NCI-H1092 (cell line): ENCODE measurements at regions not wholly inside any gene's neighbourhood (a gene's known extent, or its start where the extent isn't known, plus 50 kb on each side); places are given as distances from the start of the nearest gene placed in this dataset.
A peak's percentile ranks its signal among the peaks of the same experiment; 100 is the strongest.
"Not testable (repeated sequence)": the region's sequence is repeated elsewhere in the genome, so short reads cannot be mapped to it uniquely, and the experiment has no call there.

Experiments used
- DNase-seq: peaks from one replicate; lab custom pipeline; 2025; lab: John Stamatoyannopoulos, UW

DNA sequence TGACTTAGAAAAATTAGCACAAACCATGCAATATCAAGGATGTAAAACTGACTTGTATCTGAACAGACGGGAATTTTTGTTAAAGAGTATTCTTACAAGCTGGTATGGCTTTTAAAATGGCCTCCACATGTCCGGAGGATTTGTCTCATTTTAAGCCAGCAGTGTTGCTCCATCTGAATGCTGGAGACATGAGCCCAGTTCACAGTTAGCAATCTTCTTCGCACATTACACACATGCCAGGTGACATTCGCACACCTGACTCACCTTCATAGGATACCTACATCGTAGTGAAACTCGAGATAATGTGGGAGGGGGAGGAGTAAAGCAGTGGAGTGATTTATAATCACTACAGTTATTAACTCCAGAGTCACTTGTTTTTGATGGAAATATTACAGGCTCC lies 231.8 kb upstream of the RBBP8 start:
- no peak for DNase-seq

DNA sequence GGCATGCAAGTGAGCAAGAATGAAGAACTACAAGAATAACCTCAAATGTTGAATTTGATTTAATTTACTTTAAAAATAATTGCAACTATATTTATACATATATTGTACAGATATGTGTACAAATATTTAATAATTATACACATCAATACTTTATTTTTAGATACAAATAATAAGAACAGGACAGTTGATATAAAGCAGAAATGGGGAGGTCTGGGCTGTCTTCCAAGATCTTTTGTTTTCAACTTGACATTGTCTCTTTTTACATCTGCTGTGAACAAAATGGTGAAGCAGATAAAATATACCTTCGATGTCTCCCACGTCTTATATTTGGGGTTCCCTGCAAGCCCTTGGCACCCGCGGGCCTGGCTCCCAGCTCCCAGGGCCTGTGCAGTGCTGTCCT lies 231.3 kb upstream of the RBBP8 start:
- DNase-seq, result no peak

DNA sequence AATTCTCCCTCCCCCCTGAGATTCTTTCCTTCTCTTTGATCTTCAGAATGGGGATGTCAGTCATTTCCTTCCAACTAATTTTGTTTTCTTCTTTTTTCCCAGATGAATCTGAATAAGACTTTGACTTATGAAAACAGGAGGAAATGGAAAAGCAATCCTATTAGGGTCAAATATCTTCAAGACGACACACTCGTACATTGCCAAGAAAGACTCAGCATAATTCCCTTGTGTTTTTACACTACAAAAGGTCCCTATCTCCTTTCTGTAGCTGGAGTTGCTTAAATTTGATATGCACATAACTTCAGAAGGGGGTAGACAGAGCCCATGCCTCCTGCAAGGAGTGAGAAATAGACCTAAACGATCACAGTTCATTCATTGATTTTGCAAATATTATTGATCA lies 230.3 kb upstream of the RBBP8 start:
- no peak for DNase-seq

DNA sequence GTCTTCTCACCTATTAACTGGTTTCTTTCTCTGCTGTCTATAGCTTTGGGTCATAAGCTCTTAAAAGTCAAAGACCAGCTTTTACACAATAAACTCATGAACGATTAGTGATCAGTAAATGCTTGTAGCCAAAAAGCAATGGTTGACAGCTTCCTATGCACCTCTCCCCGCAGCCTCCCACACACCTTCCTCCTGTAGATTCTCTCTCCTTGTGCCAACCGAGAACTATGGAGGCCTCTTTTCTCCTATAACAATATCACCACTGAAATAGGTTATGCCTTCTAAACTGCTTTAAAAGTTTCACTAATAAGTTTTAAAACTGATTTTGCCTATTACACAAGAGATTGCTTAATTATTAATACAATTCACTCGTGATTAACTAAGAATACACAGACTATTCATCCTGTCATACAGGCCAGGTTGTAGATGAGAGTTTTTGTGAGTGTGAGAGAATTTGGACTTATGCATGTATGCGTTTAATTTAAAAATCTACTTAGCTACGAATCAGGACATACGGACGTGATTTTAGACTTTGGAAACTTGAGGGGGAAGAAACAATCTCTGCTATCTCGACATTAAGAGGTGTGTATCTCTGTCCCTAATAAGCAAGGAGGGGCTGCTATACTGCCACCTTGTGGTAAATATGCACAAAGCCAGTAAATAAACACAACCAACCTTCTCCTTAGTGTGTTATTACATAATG lies 229.1 kb upstream of the RBBP8 start:
- DNase-seq, result peak; percentile 17

DNA sequence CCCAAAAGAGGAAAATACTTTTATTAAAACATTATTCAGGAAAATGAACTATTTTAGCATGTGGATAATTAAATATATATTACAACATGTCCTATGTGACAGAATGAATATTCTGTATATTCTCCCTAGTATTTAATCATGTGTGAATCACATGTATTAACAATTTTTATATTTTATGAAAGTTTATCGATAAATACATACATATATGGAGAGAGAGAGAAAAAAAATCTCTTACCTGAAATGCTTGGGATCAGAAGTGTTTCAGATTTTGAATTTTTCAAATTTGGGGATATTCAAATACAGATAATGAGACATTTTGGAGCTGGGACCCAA lies 228.6 kb upstream of the RBBP8 start:
- no peak for DNase-seq

DNA sequence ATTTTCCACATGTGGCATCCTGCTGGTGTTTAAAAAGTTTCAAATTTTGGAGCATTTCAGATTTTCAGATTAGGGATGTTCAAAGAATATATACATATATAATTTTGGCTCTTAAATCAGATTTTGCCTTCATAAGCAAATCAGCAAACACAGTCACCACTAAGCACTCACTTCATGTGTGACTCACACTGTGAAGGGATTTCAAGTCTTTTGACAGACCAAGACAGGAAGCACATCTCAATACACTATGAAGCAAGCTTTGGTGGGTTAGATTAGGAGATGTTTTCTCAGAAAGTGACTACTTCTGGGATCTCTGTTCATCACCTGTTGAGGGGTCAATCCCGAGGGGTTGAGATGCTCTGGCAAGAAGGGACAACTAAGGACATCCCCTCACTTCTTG lies 227.8 kb upstream of the RBBP8 start:
- DNase-seq, result no peak

DNA sequence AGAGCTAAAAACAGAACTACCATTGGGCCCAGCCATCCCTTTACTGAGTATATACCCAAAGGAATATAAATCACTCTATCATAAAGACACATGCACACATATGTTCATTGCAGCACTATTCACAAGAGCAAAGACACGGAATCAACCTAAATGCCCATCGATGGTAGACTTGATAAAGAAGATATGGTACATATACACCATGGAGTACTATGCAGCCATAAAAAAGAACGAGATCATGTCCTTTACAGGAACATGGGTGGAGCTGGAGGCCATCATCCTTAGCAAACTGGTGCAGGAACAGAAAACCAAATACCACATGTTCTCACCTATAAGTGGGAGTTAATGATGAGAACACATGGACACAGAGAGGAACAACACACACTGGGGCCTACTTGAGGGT lies 227.1 kb upstream of the RBBP8 start:
- not testable (repeated sequence) for DNase-seq

DNA sequence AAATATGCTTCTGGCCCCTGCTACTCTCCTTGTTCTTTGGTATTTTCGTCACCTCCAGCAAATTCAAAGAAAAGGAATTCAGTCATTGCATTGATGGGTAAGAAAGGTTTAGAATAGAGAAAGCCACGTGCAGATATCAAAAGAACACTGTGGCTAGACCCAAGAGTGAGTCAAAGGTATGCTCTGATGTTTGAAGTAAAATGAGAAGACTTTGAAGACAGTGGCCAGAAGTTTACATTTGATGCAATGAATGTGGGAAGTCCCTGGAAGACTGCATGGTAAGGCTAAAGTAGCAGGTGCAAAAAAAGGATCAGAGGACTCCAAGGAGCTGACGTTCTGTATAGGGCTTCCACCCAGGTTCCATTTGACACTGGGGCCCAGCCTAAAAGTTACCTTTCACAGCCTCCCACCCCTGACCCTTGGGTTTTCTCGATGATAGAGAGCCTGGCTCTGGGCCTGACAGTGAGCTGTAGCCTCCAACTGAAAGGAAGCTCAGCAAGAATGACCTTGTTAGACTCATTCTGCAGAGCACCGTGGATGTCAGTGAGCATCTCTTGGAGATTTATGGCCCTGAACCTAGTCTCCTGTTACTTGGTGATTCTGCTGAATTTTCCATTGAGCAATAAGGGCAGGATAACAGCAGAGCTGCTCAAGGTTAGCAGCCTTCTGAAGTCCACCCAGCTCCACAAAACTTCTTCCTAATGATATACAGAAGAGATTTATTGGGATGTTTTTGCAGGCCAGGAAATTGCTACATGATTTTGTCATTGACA lies 223.7 kb upstream of the RBBP8 start:
- DNase-seq, result no peak

DNA sequence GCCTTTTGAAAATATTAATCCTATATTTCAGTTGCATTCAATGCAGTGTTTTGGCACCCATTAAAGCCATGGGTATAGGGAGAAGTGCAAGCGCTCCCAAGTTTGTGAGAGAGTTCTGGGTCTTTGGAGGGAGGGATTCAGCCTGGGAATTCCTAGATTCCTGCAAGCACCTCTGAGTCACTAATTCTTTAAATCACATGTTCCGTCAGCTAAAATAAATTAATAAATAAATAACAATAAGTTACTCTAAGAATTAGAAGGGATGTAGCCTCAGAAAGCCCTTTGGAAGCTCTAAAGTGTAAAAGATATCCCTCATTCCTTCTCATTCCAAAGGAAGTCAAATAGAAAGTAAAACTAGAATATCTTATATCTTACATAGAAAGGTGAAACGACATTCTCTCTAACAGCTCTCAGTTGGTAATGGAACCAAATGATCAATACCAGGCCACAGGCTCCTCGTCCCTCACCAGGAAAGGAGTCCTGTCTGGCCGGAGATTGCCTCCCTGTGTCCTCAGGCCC lies 222.4 kb upstream of the RBBP8 start:
- no peak for DNase-seq

DNA sequence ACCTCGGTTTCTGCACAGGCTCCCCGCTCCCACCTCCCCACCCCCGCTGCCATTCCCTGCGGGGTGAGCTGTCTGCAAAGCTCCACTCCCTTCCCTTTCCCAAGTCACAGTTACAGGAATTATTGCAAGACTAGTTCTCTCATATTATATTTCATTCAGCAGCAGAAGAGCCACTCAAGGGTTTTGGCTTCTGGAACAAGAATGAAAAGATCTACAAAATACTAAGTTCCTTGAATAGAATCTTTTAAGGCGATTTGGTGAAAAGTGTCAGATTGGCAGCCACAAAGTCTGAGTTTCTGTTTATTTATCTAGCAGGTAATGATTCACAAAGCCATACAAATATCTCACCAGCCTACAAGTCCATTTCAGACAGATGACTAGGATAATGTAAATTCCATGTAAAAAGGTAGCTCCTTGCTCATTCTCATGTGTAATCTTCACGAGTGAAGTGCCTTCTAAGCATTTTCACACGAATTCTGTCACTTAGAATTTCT lies 221.9 kb upstream of the RBBP8 start:
- DNase-seq, result no peak

DNA sequence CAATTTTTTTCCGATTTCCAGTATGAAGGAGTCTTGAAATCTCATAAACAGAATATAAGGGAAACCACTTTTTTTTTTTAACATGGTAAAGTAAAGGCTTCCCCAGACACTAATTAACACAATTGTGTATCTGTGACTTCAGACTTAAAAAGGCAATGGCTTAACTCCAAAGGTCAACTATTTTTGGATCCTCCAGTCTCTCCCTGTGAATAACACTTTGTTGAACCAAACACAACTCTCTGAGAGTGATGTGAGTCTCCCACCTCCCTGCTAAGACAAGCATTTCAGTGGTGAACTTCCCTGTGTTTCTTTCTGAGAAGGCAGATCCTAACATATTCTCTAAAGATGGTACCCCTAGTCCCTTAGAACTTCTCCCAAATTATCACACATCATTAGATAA lies 219.6 kb upstream of the RBBP8 start:
- DNase-seq, result no peak

DNA sequence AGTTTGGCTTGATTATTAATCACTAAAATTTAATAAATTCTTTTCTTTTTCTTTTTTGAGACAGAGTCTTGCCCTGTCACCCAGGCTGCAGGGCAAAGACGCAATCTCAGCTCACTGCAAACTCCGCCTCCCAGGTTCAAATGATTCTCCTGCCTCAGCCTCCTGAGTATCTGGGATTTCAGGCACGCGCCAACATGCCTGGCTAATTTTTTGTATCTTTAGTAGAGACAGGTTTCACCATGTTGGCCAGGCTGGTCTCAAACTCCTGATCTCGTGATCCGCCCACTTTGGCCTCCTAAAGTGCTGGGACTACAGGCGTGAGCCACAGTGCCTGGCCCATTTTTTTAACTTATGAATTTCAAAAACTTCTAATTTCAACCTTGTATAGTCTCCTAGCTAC lies 215.6 kb upstream of the RBBP8 start:
- DNase-seq, result not testable (repeated sequence)

DNA sequence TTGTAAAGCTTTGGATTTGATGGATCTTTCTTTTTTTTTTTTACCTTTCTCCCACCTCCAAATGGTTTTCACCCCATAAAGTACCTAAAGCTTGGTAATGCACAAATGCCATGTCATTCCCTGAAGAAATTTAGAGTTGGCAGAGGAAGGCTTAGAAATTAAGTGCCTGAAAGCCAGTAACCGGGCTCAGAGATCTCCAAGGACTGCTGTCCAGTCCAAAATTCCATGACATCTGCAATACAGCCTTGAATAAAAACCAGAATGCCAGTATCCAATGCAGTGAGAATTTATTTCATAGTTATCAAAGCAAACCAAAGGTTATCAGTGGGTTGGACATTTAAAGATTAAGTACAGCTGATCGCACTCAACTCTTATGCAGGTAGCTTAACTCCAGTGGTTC lies 209.9 kb upstream of the RBBP8 start:
- no peak for DNase-seq

DNA sequence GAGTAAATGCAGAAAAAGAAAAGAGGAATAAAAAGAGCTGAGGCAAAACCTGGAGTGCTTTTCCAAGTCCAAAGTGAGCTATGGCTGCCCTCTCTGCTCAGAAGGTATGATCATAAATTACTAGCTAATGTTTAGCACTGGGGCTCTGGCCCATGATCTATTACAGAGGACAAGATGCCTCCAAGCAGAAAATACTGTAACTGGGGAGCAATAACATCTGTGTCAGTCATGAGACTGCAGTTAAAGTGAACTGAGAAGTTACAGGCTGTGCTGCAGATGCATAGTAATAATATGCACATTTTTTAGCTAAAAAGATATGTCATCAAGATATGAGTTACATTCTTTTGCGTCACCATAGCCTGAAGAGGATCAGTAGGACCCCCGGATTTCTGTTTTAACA lies 209.4 kb upstream of the RBBP8 start:
- no peak for DNase-seq

DNA sequence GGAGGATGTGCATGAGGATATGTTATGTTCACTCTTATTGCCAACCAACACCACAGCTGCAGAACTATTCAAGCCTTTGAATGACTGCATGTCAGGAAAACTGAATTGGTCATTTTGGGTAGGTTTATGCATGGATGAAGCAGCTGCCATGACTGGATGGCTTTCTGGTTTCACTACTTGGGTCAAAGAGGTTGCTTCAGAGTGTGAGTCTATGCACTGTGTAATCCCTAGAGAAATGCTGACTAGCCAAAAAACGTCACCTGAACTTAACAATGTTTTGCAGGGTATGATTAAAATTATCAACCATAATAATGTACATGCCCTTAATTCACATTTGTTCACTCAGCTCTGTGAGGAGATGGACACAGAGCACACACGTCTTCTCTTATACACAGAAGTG lies 206.7 kb upstream of the RBBP8 start:
- no peak for DNase-seq

DNA sequence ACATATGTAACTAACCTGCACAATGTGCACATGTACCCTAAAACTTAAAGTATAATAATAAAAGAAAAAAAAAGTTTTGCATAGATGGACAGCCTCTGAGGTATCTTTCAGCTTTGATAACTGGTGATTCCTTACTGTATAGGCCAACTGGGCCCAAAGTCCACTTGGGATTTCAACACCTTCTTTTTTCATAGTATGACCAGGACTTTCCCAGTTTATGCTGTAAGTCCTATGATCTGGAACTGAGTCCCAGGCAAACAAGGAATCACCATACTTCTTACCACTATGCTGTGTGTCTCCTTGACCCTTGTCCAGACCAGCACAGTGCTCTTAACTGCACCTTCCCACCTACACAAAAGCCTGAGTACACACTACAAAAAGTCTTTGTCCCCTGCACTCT lies 205.1 kb upstream of the RBBP8 start:
- no peak for DNase-seq

DNA sequence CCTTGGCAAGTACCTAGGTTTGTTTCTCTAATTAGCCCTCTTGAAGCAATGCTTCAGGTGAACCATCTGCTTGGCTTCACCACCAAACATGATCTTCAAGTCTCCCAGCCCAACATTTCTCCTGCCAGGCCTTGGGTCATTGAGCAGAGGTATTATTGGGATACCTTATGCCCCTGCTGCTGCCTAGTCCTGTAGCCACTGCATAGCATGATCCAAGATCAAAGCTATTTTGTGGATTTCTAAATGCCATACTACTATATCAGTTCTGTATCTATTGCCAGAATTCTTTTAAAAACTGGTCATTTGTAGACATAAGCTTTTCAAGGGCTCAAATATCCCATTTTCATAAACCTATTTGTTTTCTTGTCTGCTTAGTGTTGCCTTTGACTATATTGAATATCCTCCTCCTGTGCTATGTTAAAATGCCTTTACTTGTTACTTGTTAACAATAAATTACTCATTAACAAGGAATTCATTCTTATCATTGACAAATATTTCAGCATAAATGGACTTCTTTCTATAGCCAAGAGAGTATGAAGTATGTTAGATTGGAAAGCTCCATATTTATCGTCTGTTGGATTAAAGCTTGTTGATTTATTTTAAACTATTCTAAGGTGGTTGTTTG lies 204.5 kb upstream of the RBBP8 start:
- DNase-seq, result no peak

DNA sequence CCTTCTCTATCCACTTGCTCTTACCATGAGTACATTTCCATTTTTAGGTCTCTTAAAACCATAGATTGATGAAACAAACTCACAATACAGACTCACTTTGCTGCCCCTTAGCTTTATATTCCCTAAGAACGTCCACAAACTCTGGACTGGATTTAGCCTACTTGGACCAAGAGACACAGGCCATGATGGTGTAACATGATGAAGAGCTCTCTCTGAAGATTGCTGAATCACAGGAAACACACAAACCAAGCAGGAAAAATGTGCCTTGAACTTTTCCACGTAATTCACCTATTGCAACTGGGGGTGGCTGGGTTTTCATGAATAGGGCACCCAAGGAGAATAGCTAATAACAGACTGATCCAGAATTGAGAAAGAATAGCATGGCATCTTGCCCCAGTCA lies 201.7 kb upstream of the RBBP8 start:
- DNase-seq, result no peak

DNA sequence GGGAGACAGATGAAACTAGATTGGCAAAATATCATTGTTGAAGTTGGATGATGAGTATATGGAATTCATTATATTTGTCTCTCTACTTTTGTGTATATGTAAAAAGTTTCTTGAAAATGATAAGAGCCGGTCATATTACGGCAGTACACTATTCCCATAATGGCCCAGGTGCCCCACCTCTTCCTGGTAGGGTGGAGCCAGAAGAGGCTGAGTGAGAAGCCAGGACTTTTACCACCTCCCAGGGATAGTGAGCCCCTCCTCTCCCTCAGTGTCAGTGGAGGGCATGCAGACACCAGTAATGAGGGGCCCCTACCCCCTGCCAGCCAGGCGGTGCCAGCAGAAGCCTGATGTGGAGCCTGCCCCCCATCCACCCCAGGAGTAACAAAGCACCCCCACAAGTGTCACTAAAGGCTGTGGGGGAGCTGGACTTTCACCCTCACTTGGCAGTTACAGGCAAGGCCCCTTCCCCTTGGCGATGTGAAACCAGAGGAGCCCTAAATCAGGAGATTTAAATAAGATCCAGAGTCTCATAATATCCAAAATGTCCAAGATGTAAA lies 198.9 kb upstream of the RBBP8 start:
- DNase-seq, result no peak

DNA sequence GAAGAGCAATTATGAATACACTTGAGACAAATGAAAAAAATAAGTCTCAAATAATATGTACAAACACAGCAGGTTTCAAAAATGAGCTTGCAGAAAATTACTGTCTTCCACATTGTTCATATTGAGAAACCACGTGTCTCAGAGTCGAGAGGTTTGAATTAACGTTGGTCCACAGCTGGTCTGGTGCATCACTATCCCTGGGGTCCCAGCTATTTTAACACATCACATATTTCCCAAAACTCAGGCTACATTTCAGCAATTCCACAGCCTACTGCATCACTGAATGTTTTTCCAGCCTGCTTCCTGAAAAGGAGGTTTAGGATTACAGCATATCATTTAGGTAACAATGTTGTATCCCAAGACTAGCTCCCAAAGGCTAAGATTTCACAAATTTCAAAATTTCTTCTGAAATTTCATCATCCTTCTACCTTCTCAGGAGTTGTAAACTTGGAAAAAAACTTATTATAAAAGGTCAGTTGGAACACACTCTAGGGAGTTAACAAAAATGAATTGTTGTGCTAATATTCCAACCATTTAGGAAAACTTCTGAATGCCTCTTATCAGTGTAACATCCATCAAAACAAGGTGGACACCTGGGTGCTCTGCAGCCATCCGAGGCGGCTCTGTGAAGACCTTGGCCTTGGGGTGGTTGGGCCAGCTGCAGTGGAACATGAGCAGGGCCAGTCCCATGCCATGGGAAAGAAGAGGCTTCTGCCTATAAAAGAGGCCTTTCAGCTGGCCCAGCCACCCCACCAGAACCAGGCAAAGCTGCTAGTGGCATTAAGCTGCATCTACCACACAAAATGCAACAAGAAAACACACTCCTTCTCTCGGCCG lies 198.1 kb upstream of the RBBP8 start:
- no peak for DNase-seq

DNA sequence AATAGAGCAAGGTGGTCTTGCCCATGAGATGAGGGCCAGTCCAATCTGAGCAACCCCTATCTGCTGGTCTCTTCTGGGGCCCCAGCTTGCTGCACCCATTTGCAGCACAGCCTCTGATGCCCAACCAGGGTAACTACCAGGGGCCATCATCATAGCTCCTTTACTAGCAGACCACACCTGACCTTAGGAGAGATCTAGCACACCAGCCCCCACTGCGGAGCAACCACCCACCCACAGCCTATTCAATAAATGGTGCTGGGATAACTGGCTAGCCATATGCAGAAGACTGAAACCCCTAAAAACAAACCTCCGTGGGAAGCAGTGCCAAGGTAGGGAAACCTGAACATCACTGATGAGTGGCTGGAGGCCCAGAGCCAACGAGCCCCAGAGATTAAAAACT lies 196.1 kb upstream of the RBBP8 start:
- no peak for DNase-seq

DNA sequence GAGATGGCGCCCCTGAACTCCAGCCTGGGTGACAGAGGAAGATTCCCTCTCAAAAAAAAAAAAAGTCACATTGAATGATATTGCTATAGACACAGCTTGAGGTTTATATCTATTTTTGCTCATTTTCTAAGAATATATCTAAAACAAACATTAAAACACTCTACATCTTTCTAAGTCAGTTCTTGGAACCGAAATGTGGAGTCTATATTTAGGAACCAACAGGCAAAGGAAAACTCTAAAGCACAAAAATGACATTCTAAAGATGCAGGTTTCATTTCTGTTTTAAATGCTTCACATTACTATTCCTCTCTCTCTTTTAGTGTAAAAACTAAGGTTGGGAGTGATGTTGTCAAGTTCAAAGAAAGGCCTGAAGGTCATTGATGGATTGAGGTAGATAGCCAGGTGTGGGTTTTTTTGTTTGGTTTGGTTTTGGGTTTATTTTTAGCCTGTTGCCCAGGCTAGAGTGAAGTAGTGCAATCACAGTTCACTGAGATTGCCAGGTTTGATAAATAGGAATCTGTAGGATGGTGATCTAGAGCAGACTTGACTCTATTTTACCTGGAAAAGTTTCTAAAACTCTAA lies 194.0 kb upstream of the RBBP8 start:
- no peak for DNase-seq
